Glutamatergic neuron (in vitro differentiated cells): ENCODE measurements at regions not wholly inside any gene's neighbourhood (a gene's known extent, or its start where the extent isn't known, plus 50 kb on each side); places are given as distances from the start of the nearest gene placed in this dataset.

Experiments
- DNase-seq: peaks from one replicate; pipeline ENCODE4 v3.0.0; 2022
- H3K27ac Mint-ChIP-seq: one replicate; pipeline ENCODE4 v1.8.0; 2020; ENCODE audit warnings: mild to moderate bottlenecking, mixed read lengths, inconsistent platforms; ENCODE audit not compliant: unreplicated experiment
- H3K27me3 Mint-ChIP-seq: one replicate; pipeline ENCODE4 v1.8.0; 2020; ENCODE audit warnings: mild to moderate bottlenecking, moderate library complexity, mixed read lengths, inconsistent platforms; ENCODE audit not compliant: unreplicated experiment
- H3K36me3 Mint-ChIP-seq: one replicate; pipeline ENCODE4 v1.8.0; 2020; ENCODE audit warnings: mild to moderate bottlenecking, mixed read lengths, inconsistent platforms; ENCODE audit not compliant: unreplicated experiment
- H3K4me1 Mint-ChIP-seq: one replicate; pipeline ENCODE4 v1.8.0; 2020; ENCODE audit warnings: mild to moderate bottlenecking, low read depth, mixed read lengths, inconsistent platforms; ENCODE audit not compliant: unreplicated experiment
- H3K4me3 Mint-ChIP-seq: one replicate; pipeline ENCODE4 v1.8.0; 2020; ENCODE audit warnings: mild to moderate bottlenecking, mixed read lengths, inconsistent platforms; ENCODE audit not compliant: unreplicated experiment
- H3K9me3 Mint-ChIP-seq: one replicate; pipeline ENCODE4 v1.8.0; 2020; ENCODE audit warnings: mild to moderate bottlenecking, moderate library complexity, mixed read lengths, inconsistent platforms; ENCODE audit not compliant: unreplicated experiment
- TF ChIP-seq, protein P1 (sequence below): fragments of 200-600 bp; sonication (generic); IDR thresholded peaks from one replicate; pipeline ENCODE4 v1.5.0; 2021; ENCODE audit not compliant: partially characterized antibody, unreplicated experiment

DNA sequence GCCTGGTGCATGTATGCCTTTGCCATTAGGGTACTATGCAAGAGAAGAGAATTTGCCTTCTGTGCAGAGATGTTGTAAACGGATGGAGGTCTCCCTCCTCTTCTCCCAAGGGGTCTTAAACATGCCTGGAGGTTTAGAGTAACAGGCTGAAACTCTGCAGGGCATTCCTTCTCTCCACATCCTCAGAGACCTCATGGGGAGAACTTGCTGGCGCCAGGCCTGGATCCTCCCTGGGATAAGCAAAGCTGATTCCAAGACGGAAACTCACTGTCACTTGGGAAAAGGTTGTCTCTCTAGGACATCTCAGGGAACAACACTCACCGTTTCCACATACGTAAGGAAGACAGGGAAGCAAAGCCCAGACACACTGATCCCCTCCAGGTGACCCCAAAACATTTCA lies 76.9 kb upstream of the GPM6B start:
- TF ChIP-seq, protein P1, sequence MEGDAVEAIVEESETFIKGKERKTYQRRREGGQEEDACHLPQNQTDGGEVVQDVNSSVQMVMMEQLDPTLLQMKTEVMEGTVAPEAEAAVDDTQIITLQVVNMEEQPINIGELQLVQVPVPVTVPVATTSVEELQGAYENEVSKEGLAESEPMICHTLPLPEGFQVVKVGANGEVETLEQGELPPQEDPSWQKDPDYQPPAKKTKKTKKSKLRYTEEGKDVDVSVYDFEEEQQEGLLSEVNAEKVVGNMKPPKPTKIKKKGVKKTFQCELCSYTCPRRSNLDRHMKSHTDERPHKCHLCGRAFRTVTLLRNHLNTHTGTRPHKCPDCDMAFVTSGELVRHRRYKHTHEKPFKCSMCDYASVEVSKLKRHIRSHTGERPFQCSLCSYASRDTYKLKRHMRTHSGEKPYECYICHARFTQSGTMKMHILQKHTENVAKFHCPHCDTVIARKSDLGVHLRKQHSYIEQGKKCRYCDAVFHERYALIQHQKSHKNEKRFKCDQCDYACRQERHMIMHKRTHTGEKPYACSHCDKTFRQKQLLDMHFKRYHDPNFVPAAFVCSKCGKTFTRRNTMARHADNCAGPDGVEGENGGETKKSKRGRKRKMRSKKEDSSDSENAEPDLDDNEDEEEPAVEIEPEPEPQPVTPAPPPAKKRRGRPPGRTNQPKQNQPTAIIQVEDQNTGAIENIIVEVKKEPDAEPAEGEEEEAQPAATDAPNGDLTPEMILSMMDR: no peak
- H3K9me3 Mint-ChIP-seq: no peaks in the 10 kb centered on the region
- DNase-seq: no peak
- H3K36me3 Mint-ChIP-seq: no peaks in the 10 kb centered on the region
- no peak overlapping the region for H3K4me3 Mint-ChIP-seq
- H3K27me3 Mint-ChIP-seq: peaks cover 2% of the 10 kb centered on the region
- H3K27ac Mint-ChIP-seq: no peak overlapping the region
- peaks cover 12% of the 10 kb centered on the region for H3K4me1 Mint-ChIP-seq

DNA sequence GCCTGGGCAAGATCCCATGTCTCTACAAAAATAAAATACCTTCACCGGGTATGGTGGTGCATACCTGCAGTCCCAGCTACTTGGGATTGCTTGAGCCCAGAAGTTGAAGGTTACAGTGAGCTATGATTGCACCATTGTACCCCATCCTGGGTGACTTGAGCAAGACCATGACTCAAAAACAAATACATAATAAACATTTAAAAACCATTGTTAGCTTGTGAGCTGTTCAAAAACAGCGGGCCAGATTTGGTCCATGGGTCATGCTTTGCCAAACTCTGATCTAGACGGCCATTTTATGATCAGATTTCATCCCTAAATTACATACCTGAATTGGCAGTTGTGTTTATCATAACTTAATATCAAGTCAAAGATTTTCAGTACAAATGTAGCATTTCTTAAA lies 76.0 kb upstream of the GPM6B start:
- Mint-ChIP-seq H3K36me3 (no peaks in the 10 kb centered on the region), H3K27ac (no peak overlapping the region), H3K4me3 (no peak overlapping the region), H3K9me3 (no peaks in the 10 kb centered on the region), H3K27me3 (peaks cover 2% of the 10 kb centered on the region), H3K4me1 (peaks cover 17% of the 10 kb centered on the region)
- DNase-seq: no peak
- TF ChIP-seq, protein P1: no peak

DNA sequence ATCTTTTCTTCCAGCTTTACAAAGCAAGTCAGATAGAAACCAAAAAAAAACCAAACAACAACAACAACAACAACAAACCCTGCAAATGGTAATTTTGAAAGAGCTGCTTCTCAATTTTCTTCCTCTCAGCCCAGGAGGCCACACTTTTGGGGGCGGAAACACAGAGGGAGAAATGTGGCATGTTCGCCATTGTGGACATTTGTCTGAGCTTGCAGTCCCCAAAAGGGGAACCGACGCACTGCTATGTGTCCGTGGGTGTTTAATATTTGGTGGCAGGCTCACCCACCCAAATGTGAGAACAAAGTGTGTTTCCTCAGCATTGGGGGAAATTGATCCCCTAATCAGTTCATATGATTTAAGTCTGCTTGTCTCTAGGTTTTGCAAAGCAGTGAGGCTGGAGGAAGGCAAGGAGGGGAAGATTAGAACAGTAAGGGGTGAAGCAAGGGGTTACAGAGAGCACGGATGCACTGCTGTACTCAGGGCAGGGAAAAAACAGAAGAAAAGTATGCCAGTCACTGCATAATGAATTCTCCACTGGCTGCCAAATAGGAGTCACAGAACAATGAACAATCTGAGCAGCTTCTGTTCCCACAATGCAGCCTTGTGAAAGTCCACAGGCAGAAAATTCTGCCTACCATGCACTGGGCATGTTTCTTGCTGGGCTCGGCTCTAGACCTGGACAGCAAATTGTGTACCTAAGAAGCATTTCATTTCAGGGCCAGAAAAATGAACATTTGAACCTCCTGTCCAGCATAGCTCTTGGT lies 74.7 kb upstream of the GPM6B start:
- peaks cover 14% of the 10 kb centered on the region for H3K4me1 Mint-ChIP-seq
- no peaks in the 10 kb centered on the region for H3K9me3 Mint-ChIP-seq
- DNase-seq: no peak
- TF ChIP-seq, protein P1: no peak
- H3K36me3 Mint-ChIP-seq: no peaks in the 10 kb centered on the region
- H3K27ac Mint-ChIP-seq: peak overlapping the region; percentile 2
- peaks cover 2% of the 10 kb centered on the region for H3K27me3 Mint-ChIP-seq
- H3K4me3 Mint-ChIP-seq: no peak overlapping the region

DNA sequence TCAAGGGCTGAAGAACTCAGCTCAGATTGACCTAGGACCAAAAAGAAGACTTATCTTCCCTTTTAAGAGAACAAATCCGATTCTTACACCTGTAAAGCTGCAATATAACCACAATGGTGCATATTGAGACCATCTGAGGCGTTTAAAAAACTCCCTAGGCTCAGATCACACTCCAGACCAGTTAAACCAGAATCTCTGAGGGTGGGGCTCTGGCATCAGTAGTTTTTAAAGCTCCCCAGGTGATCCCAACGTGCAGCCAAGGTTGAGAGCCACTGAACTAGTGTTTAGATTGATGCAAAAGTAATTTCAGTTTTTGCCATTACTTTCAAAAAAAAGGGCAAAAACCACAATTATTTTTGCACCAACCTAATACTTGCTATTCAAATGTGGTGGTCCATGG lies 73.9 kb upstream of the GPM6B start:
- Mint-ChIP-seq H3K4me1 (peaks cover 14% of the 10 kb centered on the region), H3K9me3 (no peaks in the 10 kb centered on the region), H3K27ac (no peak overlapping the region), H3K4me3 (no peak overlapping the region), H3K36me3 (no peaks in the 10 kb centered on the region), H3K27me3 (peaks cover 2% of the 10 kb centered on the region)
- TF ChIP-seq, protein P1: no peak
- no peak for DNase-seq

DNA sequence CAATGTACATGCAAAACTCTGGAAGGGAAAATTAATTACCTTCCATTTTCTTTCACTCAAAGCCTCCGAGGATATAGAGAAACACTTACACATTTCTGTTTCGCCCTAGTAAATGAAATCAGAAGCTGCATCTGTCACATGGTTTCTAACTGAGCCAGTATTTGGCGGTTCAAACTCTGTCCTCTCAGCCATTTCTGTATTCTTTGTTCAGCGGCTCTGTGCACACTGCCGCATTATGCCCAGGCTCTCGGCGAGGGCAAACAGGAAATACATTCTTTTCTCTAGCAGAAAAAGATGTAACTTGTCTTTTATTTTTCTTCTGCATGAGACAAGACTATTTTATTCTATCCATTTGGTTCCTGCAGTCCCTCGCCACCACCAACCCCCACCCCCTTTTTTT lies 71.4 kb upstream of the GPM6B start:
- no peak for DNase-seq
- no peaks in the 10 kb centered on the region for H3K36me3 Mint-ChIP-seq
- peak overlapping the region; percentile 33 for H3K27ac Mint-ChIP-seq
- no peak overlapping the region for H3K4me3 Mint-ChIP-seq
- no peaks in the 10 kb centered on the region for H3K9me3 Mint-ChIP-seq
- peaks cover 12% of the 10 kb centered on the region for H3K4me1 Mint-ChIP-seq
- peaks cover 2% of the 10 kb centered on the region for H3K27me3 Mint-ChIP-seq
- TF ChIP-seq, protein P1: no peak
